H9 (cell line): ENCODE measurements at regions not wholly inside any gene's neighbourhood (a gene's known extent, or its start where the extent isn't known, plus 50 kb on each side); places are given as distances from the start of the nearest gene placed in this dataset.

ENCODE experiments used
- DNase-seq: peaks from one replicate; pipeline ENCODE4 v3.0.0-alpha.2; 2017
- H2AFZ ChIP-seq: one replicate; pipeline ENCODE4 v1.6.1; 2013; ENCODE audit warnings: mild to moderate bottlenecking, low read length, control low read depth, moderate library complexity
- H2AK5ac ChIP-seq: 2 replicates; pipeline ENCODE4 v1.6.1; 2013; ENCODE audit warnings: low read length, control low read depth, mixed read lengths; ENCODE audit not compliant: insufficient read length
- H2BK120ac ChIP-seq: one replicate; pipeline ENCODE4 v1.6.1; 2013; ENCODE audit warnings: low read depth, mild to moderate bottlenecking, low read length, control low read depth, inconsistent platforms; ENCODE audit not compliant: poor library complexity, severe bottlenecking
- H2BK12ac ChIP-seq: 2 replicates; pipeline ENCODE4 v1.6.1; 2013; ENCODE audit warnings: low read length, control low read depth, mixed read lengths, low read depth; ENCODE audit not compliant: insufficient read length
- H2BK15ac ChIP-seq: 2 replicates; pipeline ENCODE4 v1.6.1; 2013; ENCODE audit warnings: low read depth, low read length, control low read depth
- H2BK20ac ChIP-seq: one replicate; pipeline ENCODE4 v1.6.1; 2013; ENCODE audit warnings: low read depth, mild to moderate bottlenecking, low read length, control low read depth, inconsistent platforms; ENCODE audit not compliant: poor library complexity, severe bottlenecking
- H2BK5ac ChIP-seq: 2 replicates; pipeline ENCODE4 v1.6.1; 2013; ENCODE audit warnings: low read length, control low read depth, mixed read lengths; ENCODE audit not compliant: insufficient read length
- H3K14ac ChIP-seq: 2 replicates; pipeline ENCODE4 v1.6.1; 2013; ENCODE audit warnings: low read length, control low read depth; ENCODE audit not compliant: insufficient read depth
- H3K18ac ChIP-seq: 2 replicates; pipeline ENCODE4 v1.6.1; 2013; ENCODE audit warnings: low read depth, mild to moderate bottlenecking, mixed read lengths, low read length, control low read depth; ENCODE audit not compliant: insufficient read length
- H3K23ac ChIP-seq: 2 replicates; pipeline ENCODE4 v1.6.1; 2013; ENCODE audit warnings: low read length, control low read depth, mixed read lengths, low read depth; ENCODE audit not compliant: insufficient read length
- H3K23me2 ChIP-seq: 2 replicates; pipeline ENCODE4 v1.6.1; 2013; ENCODE audit warnings: low read depth, mild to moderate bottlenecking, mixed read lengths, low read length, control low read depth; ENCODE audit not compliant: insufficient read length, poor library complexity, severe bottlenecking
- H3K27ac ChIP-seq: 2 replicates; pipeline ENCODE4 v1.5.1; 2013; ENCODE audit warnings: low read length, control low read depth, mixed read lengths, low read depth; ENCODE audit not compliant: insufficient read length
- H3K27me3 ChIP-seq: 2 replicates; pipeline ENCODE4 v1.6.1; 2013; ENCODE audit warnings: low read length, control low read depth, inconsistent platforms; ENCODE audit not compliant: insufficient read depth
- H3K4ac ChIP-seq: 2 replicates; pipeline ENCODE4 v1.6.1; 2013; ENCODE audit warnings: low read depth, mild to moderate bottlenecking, control low read depth, inconsistent platforms, low read length, moderate library complexity
- H3K4me1 ChIP-seq: 2 replicates; pipeline ENCODE4 v1.6.1; 2013; ENCODE audit warnings: low read length, control low read depth, inconsistent platforms; ENCODE audit not compliant: insufficient read depth
- H3K4me2 ChIP-seq: 2 replicates; pipeline ENCODE4 v1.6.1; 2013; ENCODE audit warnings: low read length, control low read depth, mixed read lengths; ENCODE audit not compliant: insufficient read length, insufficient read depth
- H3K56ac ChIP-seq: 2 replicates; pipeline ENCODE4 v1.6.1; 2013; ENCODE audit warnings: low read depth, mild to moderate bottlenecking, mixed read lengths, low read length, control low read depth; ENCODE audit not compliant: insufficient read length
- H3K79me1 ChIP-seq: 2 replicates; pipeline ENCODE4 v1.6.1; 2013; ENCODE audit warnings: low read depth, mild to moderate bottlenecking, moderate library complexity, low read length, control low read depth, inconsistent platforms; ENCODE audit not compliant: insufficient read depth, poor library complexity, severe bottlenecking
- H3K79me2 ChIP-seq: 2 replicates; pipeline ENCODE4 v1.6.1; 2013; ENCODE audit warnings: low read length, control low read depth, inconsistent platforms; ENCODE audit not compliant: insufficient read depth
- H3K9ac ChIP-seq: 2 replicates; pipeline ENCODE4 v1.6.1; 2013; ENCODE audit warnings: low read length, control low read depth, mixed read lengths; ENCODE audit not compliant: insufficient read length; ENCODE audit errors: extremely low read depth
- H3K9me3 ChIP-seq: one replicate; pipeline ENCODE4 v1.6.1; 2013; ENCODE audit warnings: low read depth, low read length, inconsistent platforms; ENCODE audit not compliant: control insufficient read depth
- H3T11ph ChIP-seq: one replicate; pipeline ENCODE4 v1.6.1; 2013; ENCODE audit warnings: mild to moderate bottlenecking, low read length, control low read depth, inconsistent platforms
- H4K20me1 ChIP-seq: one replicate; pipeline ENCODE4 v1.6.1; 2013; ENCODE audit not compliant: control insufficient read depth, insufficient read length, insufficient read depth
- H4K5ac ChIP-seq: 2 replicates; pipeline ENCODE4 v1.6.1; 2013; ENCODE audit warnings: low read depth, mild to moderate bottlenecking, mixed read lengths, low read length, control low read depth; ENCODE audit not compliant: insufficient read length
- H4K8ac ChIP-seq: replicated peaks from 2 replicates; pipeline ENCODE4 v1.6.1; 2013; ENCODE audit warnings: low read length, control low read depth, mixed read lengths, low read depth; ENCODE audit not compliant: insufficient read length
- H4K91ac ChIP-seq: 2 replicates; pipeline ENCODE4 v1.6.1; 2013; ENCODE audit warnings: low read depth, mild to moderate bottlenecking, moderate library complexity, mixed read lengths, low read length, control low read depth; ENCODE audit not compliant: insufficient read length
- H3K27ac Mint-ChIP-seq, 3 experiments: 2 replicates in 2 of 3; 3 replicates in 1 of 3; pipeline ENCODE4 v1.8.0; 2020 to 2021; ENCODE audit warnings: mixed read lengths in 3 of 3, mild to moderate bottlenecking in 1 of 3, moderate library complexity in 1 of 3
- H3K27me3 Mint-ChIP-seq: 2 replicates; pipeline ENCODE4 v1.8.0; 2021; ENCODE audit warnings: low read depth, mild to moderate bottlenecking, moderate library complexity, mixed read lengths
- H3K36me3 Mint-ChIP-seq, 3 experiments: 2 replicates in 2 of 3; 3 replicates in 1 of 3; pipeline ENCODE4 v1.8.0; 2020 to 2021; ENCODE audit warnings: low read depth in 3 of 3, mixed read lengths in 3 of 3; ENCODE audit not compliant: insufficient read depth in 1 of 3
- H3K4me1 Mint-ChIP-seq, 2 experiments: 2 replicates each; pipeline ENCODE4 v1.8.0; 2020; ENCODE audit warnings: mixed read lengths in 2 of 2
- H3K4me3 Mint-ChIP-seq, 2 experiments: 2 replicates in 1 of 2; 3 replicates in 1 of 2; pipeline ENCODE4 v1.8.0; 2020 to 2021; ENCODE audit warnings: mild to moderate bottlenecking in 2 of 2, mixed read lengths in 2 of 2, moderate library complexity in 1 of 2
- H3K9me3 Mint-ChIP-seq, 2 experiments: 2 replicates in 1 of 2; 3 replicates in 1 of 2; pipeline ENCODE4 v1.8.0; 2020; ENCODE audit warnings: mild to moderate bottlenecking in 2 of 2, mixed read lengths in 2 of 2, moderate library complexity in 1 of 2
- WGBS: extraction: QIAGEN DNeasy Blood & Tissue Kit; methylation state at CpG from one replicate; pipeline ENCODE4 v1.1.7; 2013; ENCODE audit warnings: missing lambda C conversion rate, low lambda C conversion rate, mixed read lengths; ENCODE audit not compliant: insufficient read length; ENCODE audit errors: extremely low coverage; 5-methylcytosine and 5-hydroxymethylcytosine counted together
- TF ChIP-seq, protein P1 (sequence below): fragments of 200-600 bp; sonication (generic); conservative IDR thresholded peaks from 3 replicates; pipeline ENCODE4 v1.8.0; 2021; ENCODE audit warnings: antibody characterized with exemption, mild to moderate bottlenecking

DNA sequence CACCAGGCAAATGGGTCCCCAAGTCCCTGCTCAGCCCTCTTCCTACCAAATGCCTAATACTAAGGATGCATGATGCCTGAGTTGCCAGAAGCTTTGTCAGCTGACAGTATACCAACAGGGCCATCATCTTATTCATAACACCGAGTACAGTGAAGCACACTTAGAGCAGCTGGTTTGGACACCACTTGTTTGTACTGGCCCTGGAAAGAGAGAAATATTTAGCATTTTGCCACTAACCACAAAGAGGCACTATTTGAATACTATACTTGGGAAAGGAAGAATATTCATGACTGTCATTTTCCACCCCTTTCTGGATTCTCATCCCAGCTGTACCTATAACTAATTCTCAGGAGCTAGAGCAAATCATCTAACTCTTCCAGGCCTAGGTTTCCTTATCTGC, 364.4 kb upstream of the KIF2A start:
- no peak overlapping the region for H3K27ac Mint-ChIP-seq
- H3K23me2 ChIP-seq: no peaks in the 10 kb centered on the region
- H4K8ac ChIP-seq: no peak overlapping the region
- no peak overlapping the region for H3K27ac ChIP-seq
- no peak overlapping the region for H4K91ac ChIP-seq
- H2BK5ac ChIP-seq: no peak overlapping the region
- no peak overlapping the region for H3K56ac ChIP-seq
- H3K23ac ChIP-seq: no peak overlapping the region
- H3K9me3 ChIP-seq: no peaks in the 10 kb centered on the region
- no peak overlapping the region for H2BK120ac ChIP-seq
- no peak overlapping the region for H3K4me2 ChIP-seq
- no peak overlapping the region for H3K4ac ChIP-seq
- H2AK5ac ChIP-seq: no peak overlapping the region
- no peak overlapping the region for H4K5ac ChIP-seq
- H3K27me3 ChIP-seq: no peaks in the 10 kb centered on the region
- H2AFZ ChIP-seq: no peak overlapping the region
- no peak overlapping the region for H2BK20ac ChIP-seq
- H4K20me1 ChIP-seq: no peaks in the 10 kb centered on the region
- no peak overlapping the region for H3K14ac ChIP-seq
- DNase-seq: no peak
- no peaks in the 10 kb centered on the region for H3K4me1 ChIP-seq
- H3K79me2 ChIP-seq: no peaks in the 10 kb centered on the region
- H3K36me3 Mint-ChIP-seq: no peaks in the 10 kb centered on the region
- no peaks in the 10 kb centered on the region for H3K27me3 Mint-ChIP-seq
- H3K18ac ChIP-seq: no peak overlapping the region
- H3K9me3 Mint-ChIP-seq: no peaks in the 10 kb centered on the region; a peak in 1 of 5 replicates
- H3K4me1 Mint-ChIP-seq: peaks cover 0 to 4% of the 10 kb centered on the region in 2 experiments; a peak in 2 of 4 replicates
- no peak overlapping the region for H3K9ac ChIP-seq
- no peak overlapping the region for H3T11ph ChIP-seq
- H3K79me1 ChIP-seq: no peaks in the 10 kb centered on the region
- no peak overlapping the region for H3K4me3 Mint-ChIP-seq
- TF ChIP-seq, protein P1, sequence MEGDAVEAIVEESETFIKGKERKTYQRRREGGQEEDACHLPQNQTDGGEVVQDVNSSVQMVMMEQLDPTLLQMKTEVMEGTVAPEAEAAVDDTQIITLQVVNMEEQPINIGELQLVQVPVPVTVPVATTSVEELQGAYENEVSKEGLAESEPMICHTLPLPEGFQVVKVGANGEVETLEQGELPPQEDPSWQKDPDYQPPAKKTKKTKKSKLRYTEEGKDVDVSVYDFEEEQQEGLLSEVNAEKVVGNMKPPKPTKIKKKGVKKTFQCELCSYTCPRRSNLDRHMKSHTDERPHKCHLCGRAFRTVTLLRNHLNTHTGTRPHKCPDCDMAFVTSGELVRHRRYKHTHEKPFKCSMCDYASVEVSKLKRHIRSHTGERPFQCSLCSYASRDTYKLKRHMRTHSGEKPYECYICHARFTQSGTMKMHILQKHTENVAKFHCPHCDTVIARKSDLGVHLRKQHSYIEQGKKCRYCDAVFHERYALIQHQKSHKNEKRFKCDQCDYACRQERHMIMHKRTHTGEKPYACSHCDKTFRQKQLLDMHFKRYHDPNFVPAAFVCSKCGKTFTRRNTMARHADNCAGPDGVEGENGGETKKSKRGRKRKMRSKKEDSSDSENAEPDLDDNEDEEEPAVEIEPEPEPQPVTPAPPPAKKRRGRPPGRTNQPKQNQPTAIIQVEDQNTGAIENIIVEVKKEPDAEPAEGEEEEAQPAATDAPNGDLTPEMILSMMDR: no peak
- WGBS: no CpG with 5 or more reads among the region's 1 CpG
- no peak overlapping the region for H2BK12ac ChIP-seq
- no peak overlapping the region for H2BK15ac ChIP-seq
